ENCODE measurements at regions not wholly inside any gene's neighbourhood (a gene's known extent, or its start where the extent isn't known, plus 50 kb on each side); places are given as distances from the start of the nearest gene placed in this dataset.

DNA sequence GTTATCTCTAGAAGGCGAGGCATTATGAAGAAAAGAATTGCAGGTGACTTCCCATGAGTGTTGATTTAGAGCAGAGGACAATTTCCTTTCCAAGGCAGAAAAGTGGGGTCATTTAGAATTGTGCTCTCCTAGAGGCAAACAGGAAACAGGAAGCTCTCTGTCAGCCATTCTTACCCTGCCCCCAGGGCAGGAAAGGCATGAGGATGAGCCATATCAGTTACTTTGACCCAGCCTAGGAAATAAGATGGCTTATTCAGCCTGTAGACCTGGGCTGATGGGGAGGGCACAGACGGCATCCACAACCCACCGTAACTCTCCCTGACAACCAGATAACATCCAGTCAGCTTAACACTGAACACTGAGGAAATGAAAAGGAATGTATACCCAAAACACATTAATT lies 88.8 kb upstream of the KDR start:
- TF ChIP-seq POLR2AphosphoS5 (IDR thresholded peaks at IDR 0.05) (no peak), TAF1 (IDR thresholded peaks at IDR 0.05; ENCODE audit: low read depth) (no peak), EZH2 (IDR thresholded peaks at IDR 0.05; ENCODE audit: borderline replicate concordance, insufficient read depth, low read length, poor library complexity, severe bottlenecking) (no peak), REST (IDR thresholded peaks at IDR 0.05; ENCODE audit: borderline replicate concordance) (no peak), EP300 (conservative IDR thresholded peaks at IDR 0.05; ENCODE audit: poor library complexity, severe bottlenecking) (no peak), RAD21 (conservative IDR thresholded peaks at IDR 0.05) (no peak), MXI1 (conservative IDR thresholded peaks at IDR 0.05; ENCODE audit: poor library complexity, severe bottlenecking) (no peak), SMC3 (conservative IDR thresholded peaks at IDR 0.05; ENCODE audit: poor library complexity) (no peak)
- TF ChIP-seq, protein P1, sequence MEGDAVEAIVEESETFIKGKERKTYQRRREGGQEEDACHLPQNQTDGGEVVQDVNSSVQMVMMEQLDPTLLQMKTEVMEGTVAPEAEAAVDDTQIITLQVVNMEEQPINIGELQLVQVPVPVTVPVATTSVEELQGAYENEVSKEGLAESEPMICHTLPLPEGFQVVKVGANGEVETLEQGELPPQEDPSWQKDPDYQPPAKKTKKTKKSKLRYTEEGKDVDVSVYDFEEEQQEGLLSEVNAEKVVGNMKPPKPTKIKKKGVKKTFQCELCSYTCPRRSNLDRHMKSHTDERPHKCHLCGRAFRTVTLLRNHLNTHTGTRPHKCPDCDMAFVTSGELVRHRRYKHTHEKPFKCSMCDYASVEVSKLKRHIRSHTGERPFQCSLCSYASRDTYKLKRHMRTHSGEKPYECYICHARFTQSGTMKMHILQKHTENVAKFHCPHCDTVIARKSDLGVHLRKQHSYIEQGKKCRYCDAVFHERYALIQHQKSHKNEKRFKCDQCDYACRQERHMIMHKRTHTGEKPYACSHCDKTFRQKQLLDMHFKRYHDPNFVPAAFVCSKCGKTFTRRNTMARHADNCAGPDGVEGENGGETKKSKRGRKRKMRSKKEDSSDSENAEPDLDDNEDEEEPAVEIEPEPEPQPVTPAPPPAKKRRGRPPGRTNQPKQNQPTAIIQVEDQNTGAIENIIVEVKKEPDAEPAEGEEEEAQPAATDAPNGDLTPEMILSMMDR (IDR thresholded peaks at IDR 0.05; ENCODE audit: poor library complexity, severe bottlenecking): no peak

Measured in neural cell (in vitro differentiated cells).